ENCODE measurements at regions not wholly inside any gene's neighbourhood (a gene's known extent, or its start where the extent isn't known, plus 50 kb on each side); places are given as distances from the start of the nearest gene placed in this dataset.

DNA sequence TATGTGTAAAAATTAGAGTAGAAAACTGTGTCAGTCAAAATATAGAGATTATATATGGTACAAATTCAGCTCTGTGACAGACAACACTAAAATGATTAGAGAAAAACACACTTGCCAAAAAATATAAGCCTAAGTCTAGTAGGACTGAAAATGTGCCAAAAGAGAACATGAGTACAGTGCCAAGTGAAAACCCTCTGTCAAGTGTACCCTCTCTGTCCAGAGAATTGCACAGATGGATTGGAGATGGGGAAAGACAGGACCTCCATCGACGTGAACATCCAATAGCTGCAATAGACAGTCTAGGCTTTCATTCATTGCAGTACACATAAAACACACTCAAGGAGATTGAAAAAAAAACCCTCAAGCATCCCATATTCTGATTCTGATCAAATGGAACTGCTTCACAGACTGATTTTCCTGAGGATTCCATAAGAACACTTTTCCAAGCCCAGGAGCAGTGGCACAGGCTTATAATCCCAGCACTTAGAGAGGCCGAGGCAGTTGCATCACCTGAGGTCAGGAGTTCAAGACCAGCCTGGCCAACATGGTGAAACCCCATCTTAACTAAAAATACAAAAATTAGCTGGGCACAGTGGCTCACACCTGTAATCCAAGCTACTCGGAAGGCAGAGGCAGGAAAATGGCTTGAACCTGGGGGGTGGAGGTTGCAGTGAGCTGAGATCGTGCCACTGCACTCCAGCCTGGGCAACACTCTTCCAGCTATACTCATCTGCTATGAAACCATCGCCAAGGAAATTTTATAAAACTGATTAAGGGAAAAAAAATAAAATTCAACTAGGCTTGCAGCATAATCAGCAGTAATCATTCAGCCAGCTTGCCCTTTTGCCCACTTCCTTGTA, 110.0 kb upstream of the TRIM24 start:
- TF ChIP-seq, protein P1, sequence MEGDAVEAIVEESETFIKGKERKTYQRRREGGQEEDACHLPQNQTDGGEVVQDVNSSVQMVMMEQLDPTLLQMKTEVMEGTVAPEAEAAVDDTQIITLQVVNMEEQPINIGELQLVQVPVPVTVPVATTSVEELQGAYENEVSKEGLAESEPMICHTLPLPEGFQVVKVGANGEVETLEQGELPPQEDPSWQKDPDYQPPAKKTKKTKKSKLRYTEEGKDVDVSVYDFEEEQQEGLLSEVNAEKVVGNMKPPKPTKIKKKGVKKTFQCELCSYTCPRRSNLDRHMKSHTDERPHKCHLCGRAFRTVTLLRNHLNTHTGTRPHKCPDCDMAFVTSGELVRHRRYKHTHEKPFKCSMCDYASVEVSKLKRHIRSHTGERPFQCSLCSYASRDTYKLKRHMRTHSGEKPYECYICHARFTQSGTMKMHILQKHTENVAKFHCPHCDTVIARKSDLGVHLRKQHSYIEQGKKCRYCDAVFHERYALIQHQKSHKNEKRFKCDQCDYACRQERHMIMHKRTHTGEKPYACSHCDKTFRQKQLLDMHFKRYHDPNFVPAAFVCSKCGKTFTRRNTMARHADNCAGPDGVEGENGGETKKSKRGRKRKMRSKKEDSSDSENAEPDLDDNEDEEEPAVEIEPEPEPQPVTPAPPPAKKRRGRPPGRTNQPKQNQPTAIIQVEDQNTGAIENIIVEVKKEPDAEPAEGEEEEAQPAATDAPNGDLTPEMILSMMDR (IDR thresholded peaks at IDR 0.05): no peak
- TF ChIP-seq EP300 (IDR thresholded peaks at IDR 0.05) (no peak), POLR2A (IDR thresholded peaks at IDR 0.05) (no peak)
